Esophagus (tissue), 2 donors: ENCODE measurements at regions not wholly inside any gene's neighbourhood (a gene's known extent, or its start where the extent isn't known, plus 50 kb on each side); places are given as distances from the start of the nearest gene placed in this dataset.

Experiments
- H3K27ac ChIP-seq, 2 donors: one replicate each; pipeline ENCODE4 v1.5.1; 2013; ENCODE audit warnings: low read depth in 2 of 2, mild to moderate bottlenecking in 2 of 2, inconsistent platforms in 1 of 2, low read length in 1 of 2, moderate library complexity in 1 of 2
- H3K27me3 ChIP-seq, 2 donors: one replicate each; pipeline ENCODE4 v1.6.1; 2013; ENCODE audit warnings: low read length in 2 of 2, control low read depth in 1 of 2, mild to moderate bottlenecking in 1 of 2; ENCODE audit not compliant: insufficient read depth in 2 of 2, control insufficient read depth in 1 of 2
- H3K36me3 ChIP-seq, 2 donors: one replicate each; pipeline ENCODE4 v1.6.1; 2013; ENCODE audit warnings: low read length in 1 of 2; ENCODE audit not compliant: control insufficient read depth in 2 of 2, insufficient read depth in 2 of 2
- H3K4me1 ChIP-seq, 2 donors: one replicate each; pipeline ENCODE4 v1.6.1; 2013; ENCODE audit warnings: low read length in 1 of 2; ENCODE audit not compliant: control insufficient read depth in 2 of 2, insufficient read depth in 2 of 2
- H3K4me3 ChIP-seq, 2 donors: one replicate each; pipeline ENCODE4 v1.5.1; 2013; ENCODE audit warnings: low read length in 2 of 2, mild to moderate bottlenecking in 2 of 2, low read depth in 1 of 2, moderate library complexity in 1 of 2
- H3K9me3 ChIP-seq, 2 donors: one replicate each; pipeline ENCODE4 v1.6.1; 2013; ENCODE audit warnings: mild to moderate bottlenecking in 2 of 2, low read depth in 1 of 2, low read length in 1 of 2, moderate library complexity in 1 of 2; ENCODE audit not compliant: control insufficient read depth in 2 of 2, insufficient read depth in 1 of 2
- WGBS, 2 donors: extraction: QIAGEN DNeasy Blood & Tissue Kit; methylation state at CpG; one replicate each; pipeline ENCODE4 v1.1.7; 2013; 5-methylcytosine and 5-hydroxymethylcytosine counted together
- donor health status: healthy with polysubstance abuse.
- donor health status: Bipolar disorder and iron deficiency.

- no peaks in the 10 kb centered on the region for H3K27me3 ChIP-seq
- peak overlapping the region in 1 of 2 donors; percentile 13 for H3K27ac ChIP-seq
- WGBS, 2 donors, result 20 to 28% methylated on average over 4 of the region's 4 CpGs
- H3K4me1 ChIP-seq, result peaks cover 0 to 2% of the 10 kb centered on the region in 2 donors
- no peak overlapping the region for H3K4me3 ChIP-seq
- no peaks in the 10 kb centered on the region for H3K9me3 ChIP-seq
- H3K36me3 ChIP-seq, result no peaks in the 10 kb centered on the region
Measured at GRCh38 chr3:102206511-102207031, 228.2 kb upstream of the ZPLD1 start.

GRCh38 chr3:102207151-102207571, 227.7 kb upstream of the ZPLD1 start:
- Histone ChIP-seq H3K27ac (no peak overlapping the region), H3K4me1 (peaks cover 0 to 2% of the 10 kb centered on the region in 2 donors), H3K36me3 (no peaks in the 10 kb centered on the region), H3K4me3 (no peak overlapping the region), H3K9me3 (no peaks in the 10 kb centered on the region), H3K27me3 (no peaks in the 10 kb centered on the region)
- WGBS, 2 donors, result 68 to 88% methylated on average over 3 of the region's 3 CpGs

- H3K9me3 ChIP-seq, result no peaks in the 10 kb centered on the region
- no peaks in the 10 kb centered on the region for H3K4me1 ChIP-seq
- WGBS, 2 donors, result 88 to 94% methylated on average over 2 of the region's 2 CpGs
- no peaks in the 10 kb centered on the region for H3K36me3 ChIP-seq
- no peak overlapping the region for H3K27ac ChIP-seq
- H3K4me3 ChIP-seq, result no peak overlapping the region
- H3K27me3 ChIP-seq, result no peaks in the 10 kb centered on the region
Measured at GRCh38 chr3:102215166-102215565, 219.6 kb upstream of the ZPLD1 start.

GRCh38 chr3:102223132-102223531, 211.7 kb upstream of the ZPLD1 start:
- WGBS, 2 donors, result 78 to 82% methylated on average over 10 of the region's 10 CpGs
- H3K36me3 ChIP-seq, result no peaks in the 10 kb centered on the region
- H3K9me3 ChIP-seq, result no peaks in the 10 kb centered on the region
- H3K4me1 ChIP-seq, result no peaks in the 10 kb centered on the region
- no peaks in the 10 kb centered on the region for H3K27me3 ChIP-seq
- H3K27ac ChIP-seq, result no peak overlapping the region
- no peak overlapping the region for H3K4me3 ChIP-seq

- WGBS, 2 donors, result 87 to 92% methylated on average over 3 of the region's 3 CpGs
Measured at GRCh38 chr3:102224171-102224570, 210.6 kb upstream of the ZPLD1 start.

GRCh38 chr3:102225005-102225404, 209.8 kb upstream of the ZPLD1 start:
- 65 to 70% methylated on average over 8 of the region's 8 CpGs for WGBS, 2 donors
- Histone ChIP-seq H3K4me3 (no peak overlapping the region), H3K4me1 (no peaks in the 10 kb centered on the region), H3K27ac (no peak overlapping the region), H3K36me3 (no peaks in the 10 kb centered on the region), H3K27me3 (no peaks in the 10 kb centered on the region), H3K9me3 (no peaks in the 10 kb centered on the region)

More at GRCh38 chr3:102224171-102224570, 210.6 kb upstream of the ZPLD1 start:
- Histone ChIP-seq H3K27me3 (no peaks in the 10 kb centered on the region), H3K36me3 (no peaks in the 10 kb centered on the region), H3K4me1 (no peaks in the 10 kb centered on the region), H3K9me3 (no peaks in the 10 kb centered on the region), H3K4me3 (no peak overlapping the region), H3K27ac (no peak overlapping the region)

- H3K4me1 ChIP-seq, result no peaks in the 10 kb centered on the region
Measured at GRCh38 chr3:102225407-102226132, 209.2 kb upstream of the ZPLD1 start.

GRCh38 chr3:102226463-102226862, 208.4 kb upstream of the ZPLD1 start:
- Histone ChIP-seq H3K27ac (no peak overlapping the region), H3K4me1 (no peaks in the 10 kb centered on the region), H3K4me3 (no peak overlapping the region), H3K27me3 (no peaks in the 10 kb centered on the region), H3K36me3 (no peaks in the 10 kb centered on the region), H3K9me3 (no peaks in the 10 kb centered on the region)
- 83 to 86% methylated on average over 1 of the region's 1 CpG for WGBS, 2 donors

More at GRCh38 chr3:102225407-102226132, 209.2 kb upstream of the ZPLD1 start:
- Histone ChIP-seq H3K4me3 (no peak overlapping the region), H3K27ac (no peak overlapping the region), H3K36me3 (no peaks in the 10 kb centered on the region), H3K9me3 (no peaks in the 10 kb centered on the region), H3K27me3 (no peaks in the 10 kb centered on the region)
- whole genome bisulfite sequencing, 2 donors, result 7 to 9% methylated on average over 1 of the region's 1 CpG

GRCh38 chr3:102229062-102229655, 205.7 kb upstream of the ZPLD1 start:
- Histone ChIP-seq H3K36me3 (no peaks in the 10 kb centered on the region), H3K9me3 (no peaks in the 10 kb centered on the region), H3K4me3 (no peak overlapping the region), H3K27ac (no peak overlapping the region), H3K4me1 (no peaks in the 10 kb centered on the region), H3K27me3 (no peaks in the 10 kb centered on the region)
- 24 to 25% methylated on average over 7 of the region's 7 CpGs for WGBS, 2 donors
